ENCODE measurements at regions not wholly inside any gene's neighbourhood (a gene's known extent, or its start where the extent isn't known, plus 50 kb on each side); places are given as distances from the start of the nearest gene placed in this dataset.

DNA sequence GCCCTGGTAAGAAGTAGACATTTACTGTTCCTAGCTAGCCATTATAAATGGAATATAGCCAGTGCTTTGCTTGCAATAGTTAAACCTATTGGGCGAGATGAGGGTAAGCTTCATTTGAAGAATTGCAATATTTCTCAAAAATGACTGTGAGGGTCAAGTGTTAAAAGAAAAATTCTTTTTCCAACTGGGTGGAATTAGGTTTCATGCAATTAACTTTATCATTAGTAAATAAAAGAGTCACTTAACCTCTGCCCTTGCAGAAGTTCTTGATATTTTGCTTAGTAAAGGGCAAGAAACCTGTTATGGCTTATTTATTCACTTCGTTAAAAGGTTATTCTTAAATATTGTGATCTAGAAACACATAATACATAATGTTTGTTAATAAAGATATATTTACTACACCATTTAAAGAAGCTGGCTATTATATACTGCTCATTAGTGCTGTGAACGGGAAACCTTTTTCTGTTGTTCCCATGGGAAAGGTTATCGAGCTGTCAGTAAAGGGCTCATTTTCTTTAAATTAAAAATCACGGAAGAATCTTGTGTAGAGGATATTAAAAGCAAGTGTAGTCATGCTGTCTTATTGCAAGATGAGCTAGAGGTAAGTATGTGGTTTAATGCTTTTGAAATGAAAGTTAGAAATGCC lies 370.5 kb downstream of the CSNK1G3 start:
- POLR2A ChIA-PET = no interaction called here
- CTCF ChIA-PET = no interaction called here

DNA sequence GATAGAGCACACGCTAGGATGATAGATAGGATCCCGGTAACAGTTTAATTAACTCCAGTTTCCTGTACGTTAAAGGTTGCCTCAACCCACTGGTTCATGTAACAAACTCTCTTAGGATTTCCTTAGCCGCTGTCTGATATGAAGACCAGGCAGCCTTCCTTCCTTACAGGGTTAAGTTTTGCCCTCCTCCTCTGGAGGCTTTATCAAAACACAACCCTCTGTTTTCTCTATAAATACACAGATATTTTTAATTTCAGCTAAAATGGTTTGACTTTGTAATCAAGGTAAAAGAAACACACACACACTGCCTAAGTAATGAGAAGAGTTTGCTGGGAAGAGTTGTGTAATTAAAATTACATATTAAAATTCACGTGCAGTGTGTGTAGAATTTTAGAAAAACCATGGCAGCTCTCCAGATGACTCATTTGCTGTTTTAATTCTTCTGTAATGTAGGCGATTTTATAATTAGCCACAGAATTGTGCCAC lies 369.8 kb downstream of the CSNK1G3 start:
- POLR2A ChIA-PET = no interaction called here

DNA sequence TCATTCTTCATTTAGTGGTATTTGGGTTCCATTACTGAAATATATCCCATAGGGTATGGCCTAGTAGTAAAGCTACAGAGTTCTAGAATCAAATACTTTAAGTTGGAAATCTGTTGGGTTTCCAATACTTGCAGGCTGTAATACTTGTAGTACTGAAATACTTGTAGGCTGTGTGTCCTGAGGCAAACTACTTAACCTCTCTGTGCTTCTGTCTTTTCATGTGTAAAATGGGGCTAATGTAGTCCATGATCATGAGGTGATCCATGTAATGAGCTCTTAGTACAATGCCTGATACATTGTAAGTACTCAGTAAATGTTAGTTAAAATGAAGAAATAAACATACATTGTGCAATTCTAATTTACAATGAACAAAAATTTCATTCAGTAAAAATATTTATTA lies 368.9 kb downstream of the CSNK1G3 start:
- ChIA-PET CTCF (no interaction called here), POLR2A (no interaction called here)

More for the DNA sequence above, 369.8 kb downstream of the CSNK1G3 start:
- CTCF ChIA-PET = no interaction called here

DNA sequence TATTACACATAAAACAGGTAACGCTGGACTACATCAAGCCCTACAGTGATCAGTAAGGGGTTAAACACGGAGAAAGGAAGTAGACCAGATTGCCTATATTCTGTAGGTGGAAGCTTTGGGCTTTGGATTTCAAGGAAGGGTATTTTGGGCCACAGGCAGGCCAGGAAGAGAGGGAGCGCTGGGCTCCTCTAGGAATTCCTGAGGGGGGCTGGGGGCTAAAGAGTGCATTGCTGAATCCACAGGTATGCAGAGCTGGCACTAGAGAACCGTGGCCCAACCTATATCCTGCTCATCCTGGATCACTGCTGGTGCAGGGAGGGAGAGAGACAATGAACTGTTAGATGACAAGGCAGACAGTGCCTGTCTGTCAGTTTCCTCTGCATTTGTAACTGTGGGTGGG lies 367.1 kb downstream of the CSNK1G3 start:
- POLR2A ChIA-PET = interaction anchor here (0.5 kb wide), 1 partner anchor 957 kb away, joined by 4 read pairs; no protein-coding TSS in a partner anchor
- CTCF ChIA-PET = no interaction called here

DNA sequence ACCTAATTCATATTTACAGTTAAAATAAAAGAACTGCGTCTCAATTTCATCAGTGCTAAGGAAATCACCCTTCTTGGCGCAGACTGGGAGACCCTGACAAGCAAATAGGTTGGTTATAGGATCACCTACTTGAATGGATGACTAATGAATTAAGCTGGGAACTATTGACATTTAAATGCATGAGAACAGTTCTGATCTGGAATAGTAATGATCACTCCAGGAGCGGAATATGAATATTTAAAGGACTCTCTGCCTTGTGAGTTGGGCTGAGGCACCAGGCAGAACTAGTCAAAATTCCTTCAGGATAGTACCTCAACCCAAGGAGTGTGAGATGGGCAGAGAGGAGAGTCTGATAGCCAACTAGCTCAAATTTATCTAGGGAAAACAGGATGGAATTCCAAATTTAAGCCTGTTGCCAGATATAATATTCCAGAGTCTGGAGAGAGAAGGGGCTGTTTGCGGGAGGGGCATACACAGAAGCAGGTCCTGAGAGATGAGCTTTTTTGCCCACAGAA lies 364.4 kb downstream of the CSNK1G3 start:
- POLR2A ChIA-PET = no interaction called here

DNA sequence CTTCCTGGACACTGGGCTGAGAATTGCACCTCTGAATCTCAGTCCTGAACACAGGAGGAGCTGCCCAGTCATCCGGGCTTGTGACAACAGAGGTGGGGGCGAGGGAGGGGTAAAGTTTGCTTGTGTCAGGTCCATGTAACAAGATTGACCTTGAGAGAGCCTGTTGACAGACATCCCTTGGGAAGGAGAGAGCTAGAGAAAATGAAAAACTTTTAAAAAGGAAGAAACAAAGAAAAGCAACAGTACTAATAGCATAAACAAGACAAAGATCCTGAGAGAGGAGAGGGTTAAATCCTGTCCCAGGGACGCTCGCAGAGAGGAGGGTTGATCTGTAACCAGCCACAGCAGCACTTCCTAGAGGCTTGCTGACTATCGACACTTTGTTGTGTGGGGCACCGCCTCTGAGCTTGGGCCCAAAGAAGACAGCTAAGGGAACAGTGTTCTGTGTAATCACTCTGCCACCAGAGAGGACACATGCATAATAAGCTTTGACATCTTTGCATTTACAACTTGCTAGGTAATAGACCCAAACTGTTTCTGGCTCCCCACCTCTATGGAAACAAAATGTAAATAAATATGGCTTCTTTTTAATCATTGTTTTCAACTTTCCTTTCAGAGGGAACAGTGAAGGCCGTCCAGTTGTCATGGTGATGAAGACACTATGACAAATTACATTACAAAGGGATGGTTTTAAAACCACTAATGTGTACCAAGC lies 363.7 kb downstream of the CSNK1G3 start:
- CTCF ChIA-PET = no interaction called here
- POLR2A ChIA-PET = no interaction called here

More for the DNA sequence above, 364.4 kb downstream of the CSNK1G3 start:
- CTCF ChIA-PET = no interaction called here

DNA sequence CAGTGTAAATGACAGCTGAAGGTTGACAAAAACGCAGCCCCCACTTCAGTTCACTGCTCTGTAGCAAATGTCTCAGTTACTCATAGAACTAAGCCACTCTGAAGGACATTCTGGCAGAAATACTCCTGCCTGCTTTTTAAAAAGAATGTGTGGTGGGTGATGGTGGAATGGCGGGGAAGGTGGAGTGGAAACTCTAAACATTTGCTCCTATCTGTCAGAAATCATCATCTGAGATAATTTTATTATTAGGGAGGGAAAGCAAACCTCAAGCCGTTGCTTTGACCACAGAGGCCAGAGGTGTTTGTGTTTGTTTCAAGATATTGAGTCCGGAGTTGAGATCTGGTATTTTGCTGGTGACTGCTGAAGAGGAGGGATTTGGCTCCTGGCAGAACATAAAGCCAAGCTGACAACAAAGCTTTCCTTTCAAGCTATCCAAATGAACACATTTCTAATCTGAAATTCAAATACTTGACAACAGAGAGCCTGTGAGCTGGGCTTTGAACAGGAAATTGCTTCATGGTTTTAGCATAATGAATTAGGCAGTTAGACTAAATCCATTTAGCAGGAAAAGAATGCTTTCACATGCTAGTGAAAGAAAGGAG lies 362.7 kb downstream of the CSNK1G3 start:
- CTCF ChIA-PET = no interaction called here
- POLR2A ChIA-PET = no interaction called here

DNA sequence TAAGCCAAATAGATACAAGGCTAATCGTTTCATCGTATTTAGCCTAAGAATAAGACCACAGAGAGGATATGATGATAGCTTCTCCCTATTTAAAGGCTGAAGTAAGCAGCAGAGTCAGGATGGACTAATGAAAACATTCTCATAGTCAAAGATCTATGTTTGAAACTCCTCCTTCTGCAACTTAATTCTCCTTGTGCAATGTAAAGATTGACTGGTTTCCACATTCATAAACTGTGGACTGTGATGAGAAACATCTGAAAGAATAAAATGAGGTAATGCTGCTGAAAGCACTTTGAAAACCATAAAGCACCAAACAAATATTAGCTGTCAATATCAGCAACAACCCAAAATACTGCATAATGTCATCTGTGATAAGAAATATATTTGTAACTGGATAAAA lies 361.9 kb downstream of the CSNK1G3 start:
- ChIA-PET CTCF (no interaction called here), POLR2A (no interaction called here)

DNA sequence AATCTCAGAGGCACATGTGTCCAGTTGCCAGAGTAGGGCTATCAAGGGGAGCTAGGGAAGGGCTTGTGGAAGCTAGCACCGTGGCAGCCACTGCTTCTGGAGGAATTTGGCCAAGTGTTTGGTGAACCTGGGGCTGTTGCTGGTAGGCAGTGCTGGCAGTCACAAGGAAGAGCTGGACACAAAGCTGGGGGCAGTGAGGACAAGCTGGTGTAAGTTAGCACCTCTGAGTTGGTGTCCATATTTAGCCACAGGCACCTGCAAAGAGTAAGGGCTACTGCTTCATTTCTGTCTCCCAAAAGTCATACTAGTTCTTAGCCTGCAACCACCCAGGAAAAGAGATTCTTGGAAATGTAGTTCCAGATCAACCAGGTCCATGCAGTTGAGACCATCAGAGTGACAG lies 359.4 kb downstream of the CSNK1G3 start:
- CTCF ChIA-PET = no interaction called here
- POLR2A ChIA-PET = no interaction called here

DNA sequence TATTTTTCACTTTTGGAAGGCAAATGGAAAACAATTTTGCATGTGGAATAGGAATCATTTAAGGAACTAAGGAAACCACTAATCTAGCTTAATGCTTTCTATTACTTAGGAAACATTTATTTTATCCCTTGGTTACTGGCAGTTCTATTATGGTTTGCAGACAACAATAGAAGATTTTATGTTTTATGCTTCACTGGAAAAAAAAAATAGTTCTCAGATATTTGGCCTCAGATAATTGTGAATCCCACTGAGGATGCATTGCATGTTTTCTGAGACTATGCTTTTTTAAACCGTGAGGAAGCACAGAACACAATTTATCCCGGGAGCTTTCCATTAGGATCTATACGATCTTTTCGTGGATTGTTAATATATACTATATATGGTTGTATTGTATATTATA lies 356.9 kb downstream of the CSNK1G3 start:
- ChIA-PET POLR2A (no interaction called here), CTCF (no interaction called here)

DNA sequence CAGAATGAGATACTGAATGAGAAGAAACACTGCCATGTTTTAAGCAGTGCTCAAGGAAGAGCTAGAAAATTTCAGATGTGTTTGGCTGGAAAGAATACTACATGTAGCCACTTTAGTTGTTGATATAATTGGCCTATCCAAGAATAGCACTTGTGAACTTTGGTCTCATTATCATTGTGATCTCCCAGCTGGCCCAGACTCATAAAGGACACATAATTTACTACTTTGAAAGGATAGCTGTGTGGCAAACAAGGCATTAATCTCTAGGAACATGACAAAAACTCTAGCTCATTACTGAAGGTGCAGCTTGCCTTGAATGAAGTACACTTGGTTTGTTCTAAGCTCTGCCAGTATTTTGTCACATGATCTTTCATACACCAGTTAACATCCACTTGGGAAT lies 356.3 kb downstream of the CSNK1G3 start:
- POLR2A ChIA-PET = no interaction called here
- CTCF ChIA-PET = no interaction called here

DNA sequence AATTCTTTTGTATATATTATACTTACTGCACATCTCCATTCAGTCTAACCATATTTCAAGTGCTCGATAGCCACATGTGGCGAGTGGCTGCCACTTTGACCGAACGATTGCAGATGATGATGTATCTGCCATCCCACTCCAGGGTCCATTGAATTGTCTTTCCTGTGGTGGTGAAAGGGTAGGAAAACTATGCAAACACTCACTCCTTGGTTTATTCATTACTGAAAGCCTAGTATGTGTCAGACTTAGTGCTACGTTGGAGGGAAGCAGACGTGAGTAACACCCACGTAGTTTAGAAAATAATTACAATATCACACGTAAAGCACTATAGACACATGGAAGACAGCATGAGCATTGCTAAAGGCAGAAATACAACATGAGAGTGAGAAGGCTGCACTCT lies 353.7 kb downstream of the CSNK1G3 start:
- CTCF ChIA-PET = no interaction called here
- POLR2A ChIA-PET = no interaction called here

DNA sequence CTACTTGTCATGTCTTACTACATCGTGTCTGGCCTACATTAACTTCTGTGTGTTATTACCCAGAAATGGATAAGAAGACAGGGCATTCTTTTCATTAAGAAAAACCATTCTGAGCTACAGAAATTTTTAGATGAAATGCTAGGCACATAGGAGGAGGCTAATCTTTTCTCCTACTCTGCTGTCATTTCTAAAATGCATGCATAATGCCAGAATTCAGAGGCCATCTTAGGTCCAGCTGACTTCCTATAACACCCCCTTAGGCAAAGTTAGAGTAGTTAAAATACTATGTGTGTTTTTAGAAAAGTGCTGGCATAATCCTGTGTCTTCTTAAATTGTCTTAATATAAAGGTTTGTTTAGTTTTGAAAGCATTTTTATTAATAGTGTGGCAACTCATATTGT lies 352.6 kb downstream of the CSNK1G3 start:
- ChIA-PET POLR2A (no interaction called here), CTCF (no interaction called here)

DNA sequence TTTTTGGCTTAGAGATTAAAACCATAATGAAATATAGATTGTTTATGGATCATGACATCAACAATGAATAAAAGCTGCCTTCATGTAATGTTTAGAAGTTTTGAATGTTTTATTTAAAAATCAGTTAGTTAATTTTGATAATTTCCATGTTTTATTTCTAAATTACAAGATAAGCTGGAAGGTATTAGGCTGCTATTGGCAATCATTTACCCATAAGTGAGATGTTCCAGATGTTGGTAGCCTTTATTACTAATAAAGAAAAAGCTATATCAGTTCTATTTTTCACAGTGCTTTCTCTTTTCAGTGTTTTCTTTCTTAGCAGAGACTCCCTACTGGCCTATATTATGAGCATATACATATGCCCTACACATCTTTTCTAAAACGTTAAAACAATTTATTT lies 347.0 kb downstream of the CSNK1G3 start:
- CTCF ChIA-PET = no interaction called here
- POLR2A ChIA-PET = no interaction called here

DNA sequence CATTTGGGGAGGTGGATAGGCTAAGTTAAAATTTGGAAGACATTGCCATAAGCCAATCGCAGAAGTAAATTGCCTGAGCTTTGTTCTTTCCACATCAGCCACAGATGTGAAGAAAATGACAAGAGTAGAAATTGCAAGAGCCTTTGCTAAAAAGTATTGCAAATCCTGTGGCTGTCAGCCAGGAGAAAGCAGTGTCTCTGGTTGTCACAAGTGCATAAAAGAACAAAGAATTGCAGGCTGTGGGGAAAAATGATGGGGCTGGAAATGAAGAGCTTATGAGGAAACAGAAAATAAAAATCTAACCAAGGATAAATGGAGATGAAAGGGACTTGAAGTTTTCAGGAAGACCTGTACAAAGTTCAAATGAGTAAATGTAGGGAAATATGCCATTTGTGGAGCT lies 344.8 kb downstream of the CSNK1G3 start:
- POLR2A ChIA-PET = no interaction called here
- CTCF ChIA-PET = no interaction called here

DNA sequence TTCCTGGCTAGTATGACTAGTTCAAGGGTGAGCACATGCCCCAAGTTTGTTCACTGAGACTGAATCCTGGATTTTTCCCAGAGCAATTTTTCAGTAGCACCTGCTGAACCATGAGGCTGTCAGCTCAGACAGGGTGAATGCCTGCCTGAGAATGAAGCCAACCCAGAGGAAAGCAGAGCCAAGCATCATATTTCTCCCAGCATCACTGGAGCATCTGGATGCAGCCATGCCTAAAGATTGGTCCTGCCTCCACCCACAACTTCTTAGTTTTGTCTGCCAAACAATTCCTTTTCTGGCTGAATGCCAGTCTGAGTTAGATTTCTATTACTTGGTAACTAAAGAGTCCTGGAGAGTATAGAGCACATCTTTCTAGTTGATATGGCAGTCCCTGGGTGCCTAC lies 343.6 kb downstream of the CSNK1G3 start:
- CTCF ChIA-PET = no interaction called here
- POLR2A ChIA-PET = no interaction called here

DNA sequence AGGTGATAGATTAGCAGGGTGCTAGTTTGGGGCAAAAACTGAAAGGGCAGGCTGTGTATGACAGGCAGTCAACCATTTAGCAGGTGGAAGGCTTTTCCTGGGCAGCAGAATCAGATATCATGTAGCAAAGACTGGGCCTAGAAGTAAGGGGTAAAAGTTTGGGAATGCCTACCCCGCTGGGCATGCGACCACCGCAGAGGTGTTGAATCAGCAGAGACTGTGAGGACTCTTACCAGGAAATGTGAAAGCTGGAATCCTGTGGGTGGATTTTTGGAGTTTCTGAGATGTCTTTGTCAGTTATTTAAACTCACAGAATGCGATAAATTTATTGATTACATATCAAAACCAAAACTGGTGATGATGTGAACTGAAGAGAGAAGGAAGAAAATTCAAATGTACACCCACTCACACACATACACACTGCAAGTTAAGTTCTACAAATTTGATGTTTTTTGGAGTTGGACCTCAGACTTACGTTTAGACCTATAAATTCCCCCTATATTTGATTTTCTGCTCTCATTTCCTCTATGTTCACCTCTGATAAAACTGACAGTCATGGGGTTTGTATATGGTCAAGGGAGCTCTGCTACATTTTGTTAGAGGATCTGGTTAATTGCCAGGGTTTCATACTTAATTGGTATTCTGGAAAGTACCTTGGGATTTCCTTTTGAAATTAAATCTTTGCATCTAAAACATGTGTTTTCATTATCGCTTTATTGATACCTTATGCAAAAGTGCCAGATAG lies 333.6 kb downstream of the CSNK1G3 start:
- CTCF ChIA-PET = no interaction called here

DNA sequence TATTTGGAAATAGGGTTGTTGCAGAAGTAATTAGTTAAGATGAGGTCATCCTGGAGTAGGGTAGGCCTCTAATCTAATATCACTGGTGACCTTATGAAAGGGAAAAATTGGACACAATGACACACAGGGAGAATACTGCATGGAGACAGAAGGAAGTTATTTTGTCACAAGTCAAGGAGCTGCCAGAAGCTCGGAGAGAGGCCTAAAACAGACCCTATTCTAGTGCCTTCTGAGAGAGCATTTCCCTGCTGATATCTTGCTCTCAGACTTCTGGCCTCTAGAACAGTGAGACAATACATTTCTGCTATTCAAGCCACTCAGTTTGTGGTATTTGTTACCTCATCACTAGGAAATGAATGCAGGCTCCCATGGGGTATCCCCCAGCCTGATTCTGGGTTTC lies 332.9 kb downstream of the CSNK1G3 start:
- CTCF ChIA-PET = no interaction called here
- POLR2A ChIA-PET = no interaction called here

More for the DNA sequence above, 333.6 kb downstream of the CSNK1G3 start:
- POLR2A ChIA-PET = no interaction called here

DNA sequence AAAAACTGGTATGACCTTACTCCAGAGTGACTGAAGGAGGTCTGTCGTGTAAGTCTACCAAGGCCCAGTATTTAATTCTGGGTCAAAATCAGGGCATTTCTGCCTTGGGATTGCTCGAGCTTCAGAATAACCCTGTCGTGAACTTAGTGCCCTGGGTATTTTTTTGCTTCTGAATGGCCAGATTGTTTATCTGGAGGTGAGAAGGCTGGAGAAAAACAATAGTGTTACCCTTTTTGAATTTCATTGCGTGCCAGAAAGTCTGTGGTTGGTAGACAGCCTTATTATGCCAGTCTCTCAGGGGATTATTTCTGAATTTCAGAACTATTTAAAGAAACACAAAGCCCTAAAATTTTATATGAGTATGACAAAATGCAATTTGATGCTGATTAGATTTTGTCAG lies 323.4 kb downstream of the CSNK1G3 start:
- ChIA-PET CTCF (no interaction called here), POLR2A (no interaction called here)

DNA sequence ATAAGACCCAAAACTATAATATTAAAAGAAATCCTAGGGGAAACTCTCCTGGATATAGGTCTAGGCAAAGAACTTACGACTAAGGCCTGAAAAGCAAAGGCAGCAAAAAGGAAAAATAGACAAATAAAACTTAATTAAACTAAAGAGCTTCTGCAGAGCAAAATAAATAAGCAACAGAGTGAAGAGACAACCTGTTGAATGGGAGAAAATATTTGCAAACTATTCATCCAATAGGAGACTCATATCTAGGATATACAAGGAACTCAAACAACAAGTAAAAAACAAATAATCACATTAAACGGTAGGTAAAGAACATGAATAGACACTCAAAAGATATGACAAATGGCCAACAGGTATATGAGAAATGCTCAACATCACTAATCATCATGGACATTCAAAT lies 318.6 kb downstream of the CSNK1G3 start:
- ChIA-PET CTCF (no interaction called here), POLR2A (no interaction called here)

DNA sequence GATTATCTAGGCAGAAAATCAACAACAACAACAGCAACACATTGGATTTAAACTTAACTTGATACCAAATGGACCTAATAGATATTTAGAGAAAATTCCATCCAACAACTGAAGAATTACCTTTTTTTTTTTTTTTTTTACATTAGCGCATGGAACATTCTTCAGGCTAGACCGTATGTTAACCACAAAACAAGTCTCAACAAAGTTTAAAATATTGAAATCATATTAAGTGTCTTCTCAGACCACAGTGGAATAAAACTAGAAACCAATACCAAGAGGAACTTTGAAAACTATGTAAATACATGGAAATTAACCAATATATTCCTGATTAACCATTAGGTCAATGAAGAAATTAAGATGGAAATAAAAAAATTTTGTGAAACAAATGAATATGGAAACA lies 315.8 kb downstream of the CSNK1G3 start:
- POLR2A ChIA-PET = no interaction called here
- CTCF ChIA-PET = no interaction called here
